Suprapubic skin (tissue), 4 donors: ENCODE measurements at regions not wholly inside any gene's neighbourhood (a gene's known extent, or its start where the extent isn't known, plus 50 kb on each side); places are given as distances from the start of the nearest gene placed in this dataset.

Experiments used
- DNase-seq, 2 donors: peaks; one replicate each; pipeline ENCODE4 v3.0.0-alpha.2; 2019; ENCODE audit warnings: low spot score in 2 of 2
- H3K27ac ChIP-seq: fragments of 200-600 bp; sonication (generic); one replicate; pipeline ENCODE4 v1.5.1; 2019
- H3K27me3 ChIP-seq: fragments of 200-600 bp; sonication (generic); one replicate; pipeline ENCODE4 v1.5.1; 2019
- H3K36me3 ChIP-seq: fragments of 200-600 bp; sonication (generic); one replicate; pipeline ENCODE4 v1.5.1; 2019
- H3K4me1 ChIP-seq: fragments of 200-600 bp; sonication (generic); one replicate; pipeline ENCODE4 v1.5.1; 2019
- H3K4me3 ChIP-seq: fragments of 200-600 bp; sonication (generic); one replicate; pipeline ENCODE4 v1.5.1; 2019; ENCODE audit warnings: mild to moderate bottlenecking
- H3K9me3 ChIP-seq: fragments of 200-600 bp; sonication (generic); one replicate; pipeline ENCODE4 v1.5.1; 2019
- EP300 ChIP-seq: sonication (generic); formaldehyde crosslinking; IDR thresholded peaks from one replicate; pipeline ENCODE4 v1.6.1; 2017; ENCODE audit warnings: antibody characterized with exemption
- POLR2A ChIP-seq, 2 donors: fragments of 450-650 bp; IDR thresholded peaks; one replicate each; pipeline ENCODE4 v1.6.1; 2017; ENCODE audit warnings: antibody characterized with exemption in 2 of 2, mild to moderate bottlenecking in 2 of 2, moderate library complexity in 2 of 2
- POLR2AphosphoS5 ChIP-seq, 3 donors: sonication (generic); formaldehyde crosslinking; IDR thresholded peaks; one replicate each; pipeline ENCODE4 v1.6.1; 2017; ENCODE audit warnings: antibody characterized with exemption in 3 of 3
- WGBS: methylation state at CpG from one replicate; pipeline ENCODE4 v1.1.5; 2018; 5-methylcytosine and 5-hydroxymethylcytosine counted together
- TF ChIP-seq, protein P1 (sequence below), 2 donors: fragments of 200-600 bp in 1 of 2; fragments of 450-650 bp in 1 of 2; sonication (generic) in 1 of 2; IDR thresholded peaks; one replicate each; pipeline ENCODE4 v1.5.1; 2016 to 2019; ENCODE audit warnings: antibody characterized with exemption in 2 of 2, mild to moderate bottlenecking in 1 of 2, moderate library complexity in 1 of 2

DNA sequence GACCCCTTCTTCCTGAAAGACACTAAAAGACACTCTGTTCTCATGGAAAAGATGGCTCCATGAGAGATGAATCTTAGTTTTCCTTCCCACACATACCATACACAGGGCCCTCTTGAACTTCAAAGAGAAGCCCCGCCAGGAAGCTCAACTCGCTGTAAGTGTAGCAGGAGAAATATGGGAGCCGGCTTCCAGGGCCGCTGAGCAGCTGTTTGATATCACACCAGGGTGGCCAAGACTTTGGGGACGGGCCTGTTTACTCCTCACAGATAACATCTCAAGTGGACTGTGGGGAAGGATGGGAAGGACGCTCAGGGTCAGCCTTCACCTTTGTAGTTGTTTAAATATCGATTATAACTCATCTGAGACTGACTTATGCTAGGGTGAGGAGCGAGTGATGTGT lies 235.5 kb upstream of the TBX3 start:
- 87% methylated on average over 8 of the region's 8 CpGs for WGBS
- Histone ChIP-seq H3K4me1 (peaks cover 2% of the 10 kb centered on the region), H3K27me3 (no peaks in the 10 kb centered on the region), H3K9me3 (no peaks in the 10 kb centered on the region), H3K27ac (no peak overlapping the region), H3K36me3 (no peaks in the 10 kb centered on the region), H3K4me3 (no peak overlapping the region)
- no peak for TF ChIP-seq POLR2A (IDR thresholded peaks at IDR 0.05)
- TF ChIP-seq, protein P1, sequence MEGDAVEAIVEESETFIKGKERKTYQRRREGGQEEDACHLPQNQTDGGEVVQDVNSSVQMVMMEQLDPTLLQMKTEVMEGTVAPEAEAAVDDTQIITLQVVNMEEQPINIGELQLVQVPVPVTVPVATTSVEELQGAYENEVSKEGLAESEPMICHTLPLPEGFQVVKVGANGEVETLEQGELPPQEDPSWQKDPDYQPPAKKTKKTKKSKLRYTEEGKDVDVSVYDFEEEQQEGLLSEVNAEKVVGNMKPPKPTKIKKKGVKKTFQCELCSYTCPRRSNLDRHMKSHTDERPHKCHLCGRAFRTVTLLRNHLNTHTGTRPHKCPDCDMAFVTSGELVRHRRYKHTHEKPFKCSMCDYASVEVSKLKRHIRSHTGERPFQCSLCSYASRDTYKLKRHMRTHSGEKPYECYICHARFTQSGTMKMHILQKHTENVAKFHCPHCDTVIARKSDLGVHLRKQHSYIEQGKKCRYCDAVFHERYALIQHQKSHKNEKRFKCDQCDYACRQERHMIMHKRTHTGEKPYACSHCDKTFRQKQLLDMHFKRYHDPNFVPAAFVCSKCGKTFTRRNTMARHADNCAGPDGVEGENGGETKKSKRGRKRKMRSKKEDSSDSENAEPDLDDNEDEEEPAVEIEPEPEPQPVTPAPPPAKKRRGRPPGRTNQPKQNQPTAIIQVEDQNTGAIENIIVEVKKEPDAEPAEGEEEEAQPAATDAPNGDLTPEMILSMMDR (IDR thresholded peaks at IDR 0.05) = no peak
- no peak for TF ChIP-seq EP300
- TF ChIP-seq POLR2AphosphoS5 (IDR thresholded peaks at IDR 0.05) = no peak
- no peak for DNase-seq

DNA sequence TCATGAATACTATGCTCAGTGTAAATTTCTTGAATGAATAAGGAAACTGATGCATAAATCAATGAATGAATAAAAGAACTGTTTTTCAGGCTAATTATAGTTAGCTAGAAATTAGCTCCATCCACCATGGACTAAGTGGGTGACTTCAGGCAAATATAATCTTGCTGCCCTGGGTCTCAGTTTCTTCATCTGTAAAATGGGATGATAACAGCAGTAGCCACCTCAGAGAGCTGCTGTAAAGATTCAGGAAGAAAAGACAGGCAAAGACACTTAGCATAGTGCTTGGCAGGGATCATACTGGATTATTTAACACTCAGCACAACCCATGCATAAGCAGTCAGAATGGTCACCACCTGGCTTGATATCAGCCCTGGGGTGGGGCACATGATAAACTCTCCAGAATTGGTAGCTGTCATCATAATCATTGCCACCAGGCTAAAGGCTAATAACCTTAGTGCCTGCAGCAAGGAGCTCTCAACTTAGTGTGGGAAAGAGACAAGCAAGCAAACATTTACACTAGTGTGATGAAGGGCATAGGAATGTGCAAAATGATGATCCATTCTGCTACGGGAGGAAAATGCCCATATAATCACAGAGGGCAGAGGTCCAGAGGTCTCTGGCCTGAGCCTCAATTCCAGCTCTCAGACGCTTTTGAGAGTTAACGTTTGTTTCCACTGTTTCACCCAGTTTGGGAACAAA lies 234.7 kb upstream of the TBX3 start:
- peaks cover 2% of the 10 kb centered on the region for H3K4me1 ChIP-seq
- no peak overlapping the region for H3K27ac ChIP-seq
- H3K27me3 ChIP-seq = no peaks in the 10 kb centered on the region
- no peak for DNase-seq
- no peaks in the 10 kb centered on the region for H3K9me3 ChIP-seq
- WGBS = 28% methylated on average over 3 of the region's 3 CpGs
- H3K4me3 ChIP-seq = no peak overlapping the region
- TF ChIP-seq, protein P1 (IDR thresholded peaks at IDR 0.05) = no peak
- TF ChIP-seq POLR2AphosphoS5 (IDR thresholded peaks at IDR 0.05) (no peak), EP300 (no peak), POLR2A (IDR thresholded peaks at IDR 0.05) (no peak)
- H3K36me3 ChIP-seq = no peaks in the 10 kb centered on the region

- TF ChIP-seq POLR2A (IDR thresholded peaks at IDR 0.05) = no peak
- TF ChIP-seq EP300 = no peak
- TF ChIP-seq, protein P1 (IDR thresholded peaks at IDR 0.05) = no peak
- TF ChIP-seq POLR2AphosphoS5 (IDR thresholded peaks at IDR 0.05) = no peak
- no peak for DNase-seq
- H3K27me3 ChIP-seq = no peaks in the 10 kb centered on the region
- no peaks in the 10 kb centered on the region for H3K9me3 ChIP-seq
- no peaks in the 10 kb centered on the region for H3K36me3 ChIP-seq
- peaks cover 2% of the 10 kb centered on the region for H3K4me1 ChIP-seq
- H3K4me3 ChIP-seq = no peak overlapping the region
- H3K27ac ChIP-seq = no peak overlapping the region
These were observed 234.0 kb upstream of the TBX3 start for GRCh38 chr12:114917953-114918352.

- Histone ChIP-seq H3K36me3 (no peaks in the 10 kb centered on the region), H3K4me1 (peaks cover 2% of the 10 kb centered on the region), H3K27ac (no peak overlapping the region), H3K9me3 (no peaks in the 10 kb centered on the region), H3K27me3 (no peaks in the 10 kb centered on the region), H3K4me3 (no peak overlapping the region)
- WGBS = 86% methylated on average over 6 of the region's 6 CpGs
- no peak for DNase-seq
- TF ChIP-seq, protein P1 (IDR thresholded peaks at IDR 0.05) = no peak
- no peak for TF ChIP-seq POLR2A (IDR thresholded peaks at IDR 0.05)
- no peak for TF ChIP-seq POLR2AphosphoS5 (IDR thresholded peaks at IDR 0.05)
- no peak for TF ChIP-seq EP300
These were observed 233.3 kb upstream of the TBX3 start for GRCh38 chr12:114917307-114917706.

GRCh38 chr12:114916541-114916940 lies 232.6 kb upstream of the TBX3 start:
- no peaks in the 10 kb centered on the region for H3K9me3 ChIP-seq
- H3K4me1 ChIP-seq = peaks cover 2% of the 10 kb centered on the region
- no peak overlapping the region for H3K4me3 ChIP-seq
- WGBS = 80% methylated on average over 12 of the region's 12 CpGs
- no peaks in the 10 kb centered on the region for H3K36me3 ChIP-seq
- H3K27ac ChIP-seq = no peak overlapping the region
- DNase-seq = no peak
- no peaks in the 10 kb centered on the region for H3K27me3 ChIP-seq
- TF ChIP-seq, protein P1 (IDR thresholded peaks at IDR 0.05) = no peak
- TF ChIP-seq POLR2A (IDR thresholded peaks at IDR 0.05) (no peak), EP300 (no peak), POLR2AphosphoS5 (IDR thresholded peaks at IDR 0.05) (no peak)
